Neuronal stem cell (in vitro differentiated cells): ENCODE measurements at regions not wholly inside any gene's neighbourhood (a gene's known extent, or its start where the extent isn't known, plus 50 kb on each side); places are given as distances from the start of the nearest gene placed in this dataset.

ENCODE experiments used
- DNase-seq: peaks from one replicate; pipeline ENCODE4 v3.0.0-alpha.2; 2013; ENCODE audit warnings: low spot score
- H2AFZ ChIP-seq: one replicate; pipeline ENCODE4 v1.6.1; 2013; ENCODE audit warnings: mild to moderate bottlenecking, low read length, inconsistent platforms
- H2AK5ac ChIP-seq: 2 replicates; pipeline ENCODE4 v1.6.1; 2013; ENCODE audit warnings: low read depth, mild to moderate bottlenecking, inconsistent platforms, low read length, moderate library complexity, mixed read lengths
- H2BK120ac ChIP-seq: 2 replicates; pipeline ENCODE4 v1.6.1; 2013; ENCODE audit warnings: low read depth, mild to moderate bottlenecking, inconsistent platforms, low read length, moderate library complexity, mixed read lengths
- H2BK12ac ChIP-seq: one replicate; pipeline ENCODE4 v1.6.1; 2013; ENCODE audit warnings: low read length, inconsistent platforms
- H2BK15ac ChIP-seq: 2 replicates; pipeline ENCODE4 v1.6.1; 2013; ENCODE audit warnings: mild to moderate bottlenecking, low read length, inconsistent platforms, mixed read lengths
- H2BK5ac ChIP-seq: one replicate; pipeline ENCODE4 v1.6.1; 2013; ENCODE audit warnings: inconsistent platforms, mild to moderate bottlenecking, low read length, moderate library complexity
- H3K14ac ChIP-seq: one replicate; pipeline ENCODE4 v1.6.1; 2013; ENCODE audit warnings: low read length, inconsistent platforms
- H3K18ac ChIP-seq: 2 replicates; pipeline ENCODE4 v1.6.1; 2013; ENCODE audit warnings: low read length, inconsistent platforms
- H3K23ac ChIP-seq: 2 replicates; pipeline ENCODE4 v1.6.1; 2013; ENCODE audit warnings: low read depth, mild to moderate bottlenecking, mixed read lengths, low read length, inconsistent platforms; ENCODE audit not compliant: poor library complexity
- H3K27ac ChIP-seq: replicated peaks from 3 replicates; pipeline ENCODE4 v1.5.1; 2013; ENCODE audit warnings: low read length, inconsistent platforms
- H3K27me3 ChIP-seq, 3 experiments: 2 replicates each; pipeline ENCODE4 v1.6.1; 2013; ENCODE audit warnings: low read length in 3 of 3, mild to moderate bottlenecking in 2 of 3, inconsistent platforms in 1 of 3, low read depth in 1 of 3, mixed read lengths in 1 of 3, moderate library complexity in 1 of 3; ENCODE audit not compliant: control insufficient read depth in 3 of 3, insufficient read depth in 3 of 3
- H3K36me3 ChIP-seq, 2 donors: replicated peaks in 1 of 2; 2 replicates each; pipeline ENCODE4 v1.6.1; 2013; ENCODE audit warnings: low read length in 2 of 2; ENCODE audit not compliant: control insufficient read depth in 2 of 2, insufficient read depth in 2 of 2
- H3K4ac ChIP-seq: 2 replicates; pipeline ENCODE4 v1.6.1; 2013; ENCODE audit warnings: inconsistent platforms, mild to moderate bottlenecking, low read length, moderate library complexity
- H3K4me1 ChIP-seq, 2 donors: 1 replicate in 1 of 2; 2 replicates in 1 of 2; pipeline ENCODE4 v1.6.1; 2013; ENCODE audit warnings: low read length in 2 of 2, low read depth in 1 of 2; ENCODE audit not compliant: control insufficient read depth in 2 of 2, insufficient read depth in 1 of 2
- H3K4me2 ChIP-seq: one replicate; pipeline ENCODE4 v1.6.1; 2013; ENCODE audit warnings: mild to moderate bottlenecking, low read length, inconsistent platforms; ENCODE audit not compliant: insufficient read depth, poor library complexity, severe bottlenecking
- H3K4me3 ChIP-seq, 2 donors: 2 replicates each; pipeline ENCODE4 v1.5.1; 2013; ENCODE audit warnings: low read length in 2 of 2, mild to moderate bottlenecking in 2 of 2, inconsistent platforms in 1 of 2, moderate library complexity in 1 of 2
- H3K79me1 ChIP-seq: one replicate; pipeline ENCODE4 v1.6.1; 2013; ENCODE audit warnings: low read depth, mild to moderate bottlenecking, inconsistent platforms, low read length, moderate library complexity
- H3K9ac ChIP-seq: one replicate; pipeline ENCODE4 v1.6.1; 2013; ENCODE audit warnings: mild to moderate bottlenecking, low read depth, low read length, inconsistent platforms; ENCODE audit not compliant: poor library complexity
- H3K9me3 ChIP-seq, 2 donors: replicated peaks in 1 of 2; 2 replicates each; pipeline versions ENCODE3 to v1.6.1; 2013; ENCODE audit warnings: low read length in 2 of 2, mild to moderate bottlenecking in 2 of 2, inconsistent platforms in 1 of 2, low read depth in 1 of 2, mixed read lengths in 1 of 2, moderate library complexity in 1 of 2; ENCODE audit not compliant: control insufficient read depth in 2 of 2, insufficient read depth in 1 of 2
- H4K8ac ChIP-seq: one replicate; pipeline ENCODE4 v1.6.1; 2013; ENCODE audit warnings: low read depth, mild to moderate bottlenecking, inconsistent platforms, low read length, moderate library complexity
- H4K91ac ChIP-seq: one replicate; pipeline ENCODE4 v1.6.1; 2013; ENCODE audit warnings: low read length, low read depth, mild to moderate bottlenecking, inconsistent platforms; ENCODE audit not compliant: poor library complexity
- WGBS, 2 donors: extraction: QIAGEN DNeasy Blood & Tissue Kit; methylation state at CpG; one replicate each; pipeline ENCODE4 v1.1.7; 2013; ENCODE audit warnings: missing lambda C conversion rate in 2 of 2, mixed read lengths in 1 of 2; ENCODE audit not compliant: insufficient read length in 2 of 2, insufficient replicate concordance in 1 of 2; ENCODE audit errors: extremely low coverage in 2 of 2; 5-methylcytosine and 5-hydroxymethylcytosine counted together

- Histone ChIP-seq H2AFZ (no peak overlapping the region), H3K4ac (no peak overlapping the region), H3K27me3 (no peaks in the 10 kb centered on the region), H3K9ac (no peak overlapping the region), H2BK12ac (no peak overlapping the region), H4K8ac (no peak overlapping the region), H3K27ac (no peak overlapping the region), H2BK15ac (no peak overlapping the region), H3K79me1 (no peaks in the 10 kb centered on the region), H3K9me3 (peaks cover 0 to 5% of the 10 kb centered on the region in 2 donors), H3K4me2 (no peak overlapping the region), H3K36me3 (no peaks in the 10 kb centered on the region), H3K4me3 (no peak overlapping the region), H2AK5ac (no peak overlapping the region), H4K91ac (no peak overlapping the region), H3K14ac (no peak overlapping the region), H3K18ac (no peak overlapping the region), H2BK5ac (no peak overlapping the region), H2BK120ac (no peak overlapping the region), H3K4me1 (no peaks in the 10 kb centered on the region), H3K23ac (no peak overlapping the region)
- DNase-seq = no peak
- WGBS, 2 donors = no CpG with 5 or more reads among the region's 8 CpGs
Observed at GRCh38 chr2:88265352-88266303, 95.5 kb downstream of the THNSL2 start.

GRCh38 chr2:88263861-88264260 is 93.7 kb downstream of the THNSL2 start:
- H3K4me2 ChIP-seq = no peak overlapping the region
- H2BK15ac ChIP-seq = no peak overlapping the region
- no peak overlapping the region for H3K14ac ChIP-seq
- no peak overlapping the region for H2BK120ac ChIP-seq
- DNase-seq = no peak
- H2BK12ac ChIP-seq = no peak overlapping the region
- H3K36me3 ChIP-seq = no peaks in the 10 kb centered on the region
- H4K8ac ChIP-seq = no peak overlapping the region
- no peak overlapping the region for H3K9ac ChIP-seq
- H3K18ac ChIP-seq = no peak overlapping the region
- no peak overlapping the region for H2AK5ac ChIP-seq
- H3K27me3 ChIP-seq = no peaks in the 10 kb centered on the region
- no peak overlapping the region for H2BK5ac ChIP-seq
- H3K4ac ChIP-seq = no peak overlapping the region
- no peak overlapping the region for H3K4me3 ChIP-seq
- no peak overlapping the region for H3K27ac ChIP-seq
- no peak overlapping the region for H2AFZ ChIP-seq
- WGBS, 2 donors = no CpG with 5 or more reads among the region's 5 CpGs
- H3K23ac ChIP-seq = no peak overlapping the region
- H3K79me1 ChIP-seq = no peaks in the 10 kb centered on the region
- no peaks in the 10 kb centered on the region for H3K4me1 ChIP-seq
- no peak overlapping the region for H4K91ac ChIP-seq
- H3K9me3 ChIP-seq = no peaks in the 10 kb centered on the region

- no CpG with 5 or more reads among the region's 4 CpGs for WGBS, 2 donors
- Histone ChIP-seq H4K91ac (no peak overlapping the region), H3K9ac (no peak overlapping the region)
Observed at GRCh38 chr2:88261725-88262124, 91.6 kb downstream of the THNSL2 start.

GRCh38 chr2:88258208-88258607 is 88.1 kb downstream of the THNSL2 start:
- no peak overlapping the region for H2BK120ac ChIP-seq
- H3K14ac ChIP-seq = no peak overlapping the region
- H3K9me3 ChIP-seq = no peaks in the 10 kb centered on the region
- no peak overlapping the region for H3K27ac ChIP-seq
- H3K9ac ChIP-seq = no peak overlapping the region
- no peak overlapping the region for H3K4me2 ChIP-seq
- no peak overlapping the region for H2AFZ ChIP-seq
- no peaks in the 10 kb centered on the region for H3K36me3 ChIP-seq
- no peaks in the 10 kb centered on the region for H3K79me1 ChIP-seq
- no peak overlapping the region for H4K8ac ChIP-seq
- H3K27me3 ChIP-seq = no peaks in the 10 kb centered on the region
- no peak overlapping the region for H2BK12ac ChIP-seq
- no peak for DNase-seq
- no peak overlapping the region for H3K4ac ChIP-seq
- H3K4me3 ChIP-seq = no peak overlapping the region
- H3K18ac ChIP-seq = no peak overlapping the region
- H4K91ac ChIP-seq = no peak overlapping the region
- H2BK5ac ChIP-seq = no peak overlapping the region
- no peak overlapping the region for H2AK5ac ChIP-seq
- H3K23ac ChIP-seq = no peak overlapping the region
- H3K4me1 ChIP-seq = no peaks in the 10 kb centered on the region
- no peak overlapping the region for H2BK15ac ChIP-seq
- WGBS, 2 donors = no CpG with 5 or more reads among the region's 2 CpGs

More at GRCh38 chr2:88261725-88262124, 91.6 kb downstream of the THNSL2 start:
- no peak overlapping the region for H3K4me2 ChIP-seq
- H3K27ac ChIP-seq = no peak overlapping the region
- DNase-seq = no peak
- H4K8ac ChIP-seq = no peak overlapping the region
- no peaks in the 10 kb centered on the region for H3K79me1 ChIP-seq
- no peak overlapping the region for H2AK5ac ChIP-seq
- no peak overlapping the region for H2BK120ac ChIP-seq
- no peak overlapping the region for H3K4me3 ChIP-seq
- H2BK15ac ChIP-seq = no peak overlapping the region
- H3K36me3 ChIP-seq = no peaks in the 10 kb centered on the region
- no peak overlapping the region for H2BK5ac ChIP-seq
- H3K18ac ChIP-seq = no peak overlapping the region
- H3K4ac ChIP-seq = no peak overlapping the region
- no peaks in the 10 kb centered on the region for H3K9me3 ChIP-seq
- H3K4me1 ChIP-seq = no peaks in the 10 kb centered on the region
- H2AFZ ChIP-seq = no peak overlapping the region
- H3K23ac ChIP-seq = no peak overlapping the region
- H3K14ac ChIP-seq = no peak overlapping the region
- no peak overlapping the region for H2BK12ac ChIP-seq
- H3K27me3 ChIP-seq = no peaks in the 10 kb centered on the region
